ENCODE measurements at regions not wholly inside any gene's neighbourhood (a gene's known extent, or its start where the extent isn't known, plus 50 kb on each side); places are given as distances from the start of the nearest gene placed in this dataset.

DNA sequence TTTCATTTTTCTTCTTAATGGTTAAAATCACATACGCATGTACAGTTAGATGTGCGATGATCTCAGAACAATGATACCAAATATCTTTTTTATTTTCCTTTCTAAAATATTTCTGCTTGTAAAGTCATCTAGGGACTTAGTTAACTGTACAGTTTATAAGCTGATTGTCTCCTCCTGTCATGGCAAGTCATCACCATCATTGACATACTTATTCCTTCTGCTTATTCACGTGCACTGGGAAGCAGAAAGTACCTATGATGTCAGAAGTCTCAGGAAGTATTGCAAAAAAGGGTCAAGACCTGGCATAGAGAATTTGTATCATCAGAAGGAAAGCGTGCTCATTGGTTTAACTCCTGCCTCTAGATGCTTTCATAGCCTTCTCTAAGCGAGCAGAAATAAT lies 154.2 kb downstream of the DSC3 start:
- no peak for TF ChIP-seq CTCF (IDR thresholded peaks at IDR 0.05; ENCODE audit: insufficient read depth, low read length)
- no peak for TF ChIP-seq REST (IDR thresholded peaks at IDR 0.05; ENCODE audit: insufficient replicate concordance, low read depth)
- TF ChIP-seq SPI1 (IDR thresholded peaks at IDR 0.05; ENCODE audit: borderline replicate concordance, low read depth): no peak
- TF ChIP-seq GABPA (IDR thresholded peaks at IDR 0.05; ENCODE audit: low read depth): no peak
- no peak for TF ChIP-seq POLR2AphosphoS5 (IDR thresholded peaks at IDR 0.05; ENCODE audit: low read depth)
- DNase-seq (ENCODE audit: low read depth in 1 of 2, low spot score in 1 of 2): no peak
- H3K27ac ChIP-seq (replicated peaks): no peak overlapping the region
- H3K4me3 ChIP-seq (replicated peaks; ENCODE audit: insufficient read depth, low read length): no peak overlapping the region
- H3K27me3 ChIP-seq (ENCODE audit: insufficient read depth, poor library complexity, severe bottlenecking): no peaks in the 10 kb centered on the region

DNA sequence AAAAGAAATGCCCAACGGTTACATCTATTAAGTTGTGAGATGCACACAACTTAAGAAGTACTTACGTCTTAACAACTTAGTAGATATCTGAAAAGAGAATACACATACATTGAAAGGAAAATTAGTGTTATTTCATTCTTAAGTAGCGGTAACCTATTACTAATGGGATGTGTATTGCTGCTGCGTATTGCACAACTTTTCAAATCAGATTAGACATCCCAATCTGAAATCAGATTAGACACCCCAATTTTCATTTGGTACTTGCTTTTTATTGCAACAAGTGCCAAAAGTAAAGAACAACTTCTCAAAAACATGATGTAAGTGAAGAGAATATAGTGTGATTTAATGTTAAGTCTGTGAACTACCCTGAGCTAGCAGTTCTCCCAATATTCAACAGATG lies 155.5 kb downstream of the DSC3 start:
- DNase-seq (ENCODE audit: low read depth in 1 of 2, low spot score in 1 of 2): no peak
- H3K27me3 ChIP-seq (ENCODE audit: insufficient read depth, poor library complexity, severe bottlenecking): no peaks in the 10 kb centered on the region
- TF ChIP-seq SPI1 (IDR thresholded peaks at IDR 0.05; ENCODE audit: borderline replicate concordance, low read depth) (no peak), GABPA (IDR thresholded peaks at IDR 0.05; ENCODE audit: low read depth) (no peak), POLR2AphosphoS5 (IDR thresholded peaks at IDR 0.05; ENCODE audit: low read depth) (no peak), REST (IDR thresholded peaks at IDR 0.05; ENCODE audit: insufficient replicate concordance, low read depth) (no peak), CTCF (IDR thresholded peaks at IDR 0.05; ENCODE audit: insufficient read depth, low read length) (no peak)
- H3K27ac ChIP-seq (replicated peaks): no peak overlapping the region
- no peak overlapping the region for H3K4me3 ChIP-seq (replicated peaks; ENCODE audit: insufficient read depth, low read length)

- Histone ChIP-seq H3K4me3 (replicated peaks; ENCODE audit: insufficient read depth, low read length) (no peak overlapping the region), H3K27ac (replicated peaks) (no peak overlapping the region), H3K27me3 (ENCODE audit: insufficient read depth, poor library complexity, severe bottlenecking) (no peaks in the 10 kb centered on the region)
- DNase-seq (ENCODE audit: low read depth in 1 of 2, low spot score in 1 of 2): no peak
- TF ChIP-seq REST (IDR thresholded peaks at IDR 0.05; ENCODE audit: insufficient replicate concordance, low read depth) (no peak), CTCF (IDR thresholded peaks at IDR 0.05; ENCODE audit: insufficient read depth, low read length) (no peak), GABPA (IDR thresholded peaks at IDR 0.05; ENCODE audit: low read depth) (no peak), SPI1 (IDR thresholded peaks at IDR 0.05; ENCODE audit: borderline replicate concordance, low read depth) (no peak), POLR2AphosphoS5 (IDR thresholded peaks at IDR 0.05; ENCODE audit: low read depth) (no peak)
These were observed 172.1 kb downstream of the DSC3 start for GRCh38 chr18:30870466-30870865.
